Muscle layer of duodenum (tissue), 2 donors: ENCODE measurements at regions not wholly inside any gene's neighbourhood (a gene's known extent, or its start where the extent isn't known, plus 50 kb on each side); places are given as distances from the start of the nearest gene placed in this dataset.
"Not testable (repeated sequence)": the region's sequence is repeated elsewhere in the genome, so short reads cannot be mapped to it uniquely, and the experiment has no call there.

ENCODE experiments used
- H3K27ac ChIP-seq: one replicate; pipeline ENCODE4 v1.7.0; 2013; ENCODE audit warnings: mild to moderate bottlenecking, low read length
- H3K27me3 ChIP-seq: one replicate; pipeline ENCODE4 v1.7.0; 2013; ENCODE audit warnings: low read depth, mild to moderate bottlenecking, control low read depth, low read length
- H3K36me3 ChIP-seq, 2 donors: one replicate each; pipeline ENCODE4 v1.7.0; 2013; ENCODE audit warnings: low read length in 2 of 2, control low read depth in 1 of 2, mild to moderate bottlenecking in 1 of 2; ENCODE audit not compliant: insufficient read depth in 2 of 2, control insufficient read depth in 1 of 2
- H3K4me1 ChIP-seq, 2 donors: one replicate each; pipeline ENCODE4 v1.7.0; 2013; ENCODE audit warnings: low read length in 2 of 2, mild to moderate bottlenecking in 2 of 2, control low read depth in 1 of 2, moderate library complexity in 1 of 2; ENCODE audit not compliant: insufficient read depth in 2 of 2, control insufficient read depth in 1 of 2
- H3K4me3 ChIP-seq, 2 donors: one replicate each; pipeline ENCODE4 v1.7.0; 2013; ENCODE audit warnings: low read length in 2 of 2, low read depth in 1 of 2, mild to moderate bottlenecking in 1 of 2
- H3K9me3 ChIP-seq, 2 donors: one replicate each; pipeline ENCODE4 v1.7.0; 2013; ENCODE audit warnings: low read length in 2 of 2, control low read depth in 1 of 2, mild to moderate bottlenecking in 1 of 2; ENCODE audit not compliant: control insufficient read depth in 1 of 2
- donor health status: healthy.

DNA sequence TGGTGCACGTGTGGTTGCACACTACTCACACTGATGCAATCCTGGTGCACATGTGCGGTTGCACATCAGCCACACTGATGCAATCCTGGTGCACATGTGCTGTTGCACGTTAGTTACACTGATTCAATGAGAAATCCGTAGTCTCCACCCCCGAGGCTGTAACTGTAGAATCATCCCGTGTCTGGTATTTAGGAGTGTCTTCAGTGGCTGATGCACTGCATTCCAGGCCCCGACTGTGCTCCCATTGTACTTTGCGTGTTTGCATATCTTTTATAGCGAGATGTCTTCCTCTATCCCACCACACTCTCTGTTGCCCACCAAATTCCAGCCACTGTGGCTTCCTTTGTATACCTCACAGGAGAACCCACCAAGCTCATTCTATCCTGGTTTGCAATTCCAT lies 87.8 kb upstream of the MTHFD1L start:
- no peaks in the 10 kb centered on the region for H3K27me3 ChIP-seq
- no peak overlapping the region for H3K27ac ChIP-seq
- H3K4me3 ChIP-seq, result no peak overlapping the region
- H3K9me3 ChIP-seq, result peaks cover 0 to 5% of the 10 kb centered on the region in 2 donors
- H3K4me1 ChIP-seq, result no peaks in the 10 kb centered on the region
- H3K36me3 ChIP-seq, result no peaks in the 10 kb centered on the region

DNA sequence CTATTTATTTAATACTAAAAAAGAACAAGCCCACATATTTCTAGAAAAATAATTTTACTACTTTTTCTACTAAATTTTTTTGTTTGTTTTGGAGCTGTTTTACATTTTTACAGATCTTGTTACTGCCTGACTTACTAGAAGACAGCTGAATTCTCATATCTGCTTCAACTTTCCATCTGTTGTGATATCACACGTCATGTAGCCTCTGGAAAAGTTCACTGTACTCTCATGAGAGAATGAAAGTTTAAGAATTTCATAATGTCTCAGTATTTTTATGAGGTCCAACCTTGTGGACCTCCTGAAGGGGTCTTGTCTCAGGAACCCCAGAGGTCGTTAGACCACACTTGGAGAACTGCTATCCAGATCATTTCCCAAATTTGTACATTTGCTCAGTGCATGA lies 81.7 kb upstream of the MTHFD1L start:
- no peaks in the 10 kb centered on the region for H3K9me3 ChIP-seq
- no peak overlapping the region for H3K4me3 ChIP-seq
- no peaks in the 10 kb centered on the region for H3K4me1 ChIP-seq
- no peaks in the 10 kb centered on the region for H3K27me3 ChIP-seq
- H3K36me3 ChIP-seq, result peaks cover 0 to 4% of the 10 kb centered on the region in 2 donors
- H3K27ac ChIP-seq, result no peak overlapping the region

DNA sequence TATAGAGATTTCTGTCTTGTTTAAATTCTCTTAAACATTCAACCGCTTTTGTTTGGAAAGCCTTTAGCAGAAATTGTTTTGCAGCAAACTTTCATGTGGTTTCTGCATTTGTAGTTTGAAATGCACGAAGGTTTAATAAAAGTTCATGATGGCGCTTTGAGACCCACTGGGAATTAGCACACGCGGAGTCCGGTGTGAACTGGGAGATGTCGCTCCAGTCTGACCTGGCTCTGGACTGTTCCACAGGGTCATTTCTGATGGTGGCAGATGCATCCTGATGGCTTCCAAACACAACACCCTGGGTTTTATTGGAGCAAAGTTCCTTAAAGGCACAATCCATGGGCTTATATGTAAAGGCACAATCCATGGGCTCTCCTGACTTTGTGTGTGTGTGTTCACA lies 78.1 kb upstream of the MTHFD1L start:
- H3K9me3 ChIP-seq, result no peaks in the 10 kb centered on the region
- peaks cover 0 to 4% of the 10 kb centered on the region in 2 donors for H3K36me3 ChIP-seq
- H3K4me1 ChIP-seq, result no peaks in the 10 kb centered on the region
- H3K27me3 ChIP-seq, result no peaks in the 10 kb centered on the region
- H3K27ac ChIP-seq, result no peak overlapping the region
- no peak overlapping the region for H3K4me3 ChIP-seq

DNA sequence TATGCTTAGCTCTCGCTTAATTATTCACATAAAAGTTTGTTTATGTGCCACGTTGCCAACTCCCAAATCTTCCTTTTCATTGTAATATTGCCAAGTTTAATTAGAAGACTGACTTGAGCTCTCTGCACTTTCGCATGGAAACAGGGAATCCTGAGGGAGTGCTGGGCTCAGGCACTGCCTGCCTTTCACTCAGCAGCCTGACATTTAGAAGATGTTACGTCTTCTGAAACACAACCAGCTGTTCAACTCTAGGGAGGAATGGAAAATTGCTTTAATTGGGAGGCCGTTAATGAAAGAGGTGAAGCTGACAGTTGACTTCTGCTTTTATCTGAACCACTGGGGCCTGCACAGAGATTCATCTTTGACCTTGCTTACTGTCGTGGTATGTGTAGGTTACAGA lies 77.4 kb upstream of the MTHFD1L start:
- Histone ChIP-seq H3K4me1 (no peaks in the 10 kb centered on the region), H3K9me3 (no peaks in the 10 kb centered on the region), H3K36me3 (peaks cover 0 to 4% of the 10 kb centered on the region in 2 donors), H3K4me3 (no peak overlapping the region), H3K27ac (no peak overlapping the region), H3K27me3 (no peaks in the 10 kb centered on the region)

DNA sequence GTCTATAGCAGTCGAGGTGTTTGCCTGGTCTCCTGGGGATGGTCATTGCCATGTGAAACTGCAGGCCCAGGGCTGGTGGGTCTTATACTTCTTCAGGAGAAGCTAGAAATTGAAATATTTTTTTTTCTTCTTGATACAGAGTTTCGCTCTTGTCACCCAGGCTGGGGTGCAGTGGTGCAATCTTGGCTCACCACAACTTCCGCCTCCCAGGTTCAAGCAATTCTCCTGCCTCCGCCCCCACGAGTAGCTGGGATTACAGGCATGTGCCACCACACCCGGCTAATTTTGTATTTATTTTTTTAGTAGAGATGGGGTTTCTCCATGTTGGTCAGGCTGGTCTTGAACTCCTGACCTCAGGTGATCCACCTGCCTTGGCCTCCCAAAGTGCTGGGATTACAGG lies 75.6 kb upstream of the MTHFD1L start:
- not testable (repeated sequence) for H3K27ac ChIP-seq, H3K9me3 ChIP-seq, H3K36me3 ChIP-seq, H3K27me3 ChIP-seq, H3K4me3 ChIP-seq, H3K4me1 ChIP-seq

DNA sequence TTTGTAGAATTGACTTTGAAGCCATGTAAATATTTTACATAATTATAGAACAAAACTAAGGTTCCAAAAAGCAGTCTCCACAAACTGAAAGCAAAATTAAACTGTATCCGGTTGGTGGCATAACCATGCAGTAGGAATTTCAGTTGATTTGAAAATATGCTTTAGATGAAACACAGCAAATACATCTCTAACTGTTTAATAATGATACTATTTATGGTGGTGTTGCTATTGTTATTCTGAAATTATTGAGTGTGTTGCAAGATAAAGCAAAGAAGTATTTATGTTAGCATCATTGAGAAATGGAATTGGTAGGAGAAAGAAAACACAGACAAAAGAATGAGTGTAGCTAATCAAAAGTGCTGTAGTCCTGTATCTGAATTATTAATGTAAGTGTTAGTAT lies 73.8 kb upstream of the MTHFD1L start:
- H3K27ac ChIP-seq, result no peak overlapping the region
- H3K9me3 ChIP-seq, result no peaks in the 10 kb centered on the region
- no peaks in the 10 kb centered on the region for H3K4me1 ChIP-seq

DNA sequence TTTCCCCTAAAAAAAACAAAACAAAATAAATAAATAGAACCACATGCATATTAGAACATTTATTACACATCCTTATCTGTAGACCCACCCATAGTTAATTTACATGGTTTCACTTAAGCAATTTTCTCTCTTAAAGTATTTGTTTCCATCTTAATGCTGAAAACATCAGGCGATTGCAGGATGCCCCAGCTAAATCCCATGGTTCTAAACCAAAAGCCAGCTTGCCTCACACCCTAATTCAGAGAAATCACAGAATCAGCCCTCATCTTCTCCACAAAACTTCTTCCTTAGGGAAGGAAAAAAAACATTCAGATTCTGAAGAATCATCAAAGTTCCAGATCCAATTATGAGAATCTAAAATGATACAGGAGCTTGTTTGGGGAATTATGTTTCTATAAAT lies 67.6 kb upstream of the MTHFD1L start:
- no peak overlapping the region for H3K4me3 ChIP-seq
- H3K27ac ChIP-seq, result no peak overlapping the region
- H3K9me3 ChIP-seq, result no peaks in the 10 kb centered on the region
- H3K27me3 ChIP-seq, result no peaks in the 10 kb centered on the region
- peaks cover 0 to 4% of the 10 kb centered on the region in 2 donors for H3K36me3 ChIP-seq
- H3K4me1 ChIP-seq, result no peaks in the 10 kb centered on the region

More for the DNA sequence above, 73.8 kb upstream of the MTHFD1L start:
- H3K27me3 ChIP-seq, result no peaks in the 10 kb centered on the region
- no peak overlapping the region for H3K4me3 ChIP-seq
- H3K36me3 ChIP-seq, result peaks cover 0 to 4% of the 10 kb centered on the region in 2 donors

DNA sequence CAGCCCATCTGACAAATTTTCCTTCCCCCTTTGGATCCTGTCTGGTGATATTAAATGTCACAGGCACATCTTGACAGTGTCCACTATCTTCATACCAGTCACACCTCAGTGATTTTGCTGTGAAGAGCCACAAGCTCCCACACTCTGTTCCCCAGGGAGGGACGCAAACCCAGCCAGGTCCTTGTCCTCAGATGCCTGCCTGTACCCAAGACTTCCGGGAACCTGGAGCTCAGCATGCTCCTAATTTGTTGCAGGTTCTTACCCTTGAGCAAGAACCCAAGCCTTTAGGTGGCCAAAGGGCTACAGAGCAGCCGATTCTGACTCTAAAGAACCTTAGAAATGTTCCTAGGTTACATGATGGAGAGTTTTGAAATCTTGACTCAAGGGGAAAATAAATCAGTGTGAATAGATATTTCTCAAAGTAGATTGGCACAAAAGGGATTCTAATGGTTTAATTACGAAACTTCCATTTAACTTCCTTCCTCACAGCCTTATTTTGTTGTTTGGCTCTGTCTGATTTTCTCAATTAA lies 66.2 kb upstream of the MTHFD1L start:
- no peaks in the 10 kb centered on the region for H3K4me1 ChIP-seq
- H3K9me3 ChIP-seq, result no peaks in the 10 kb centered on the region
- peaks cover 0 to 4% of the 10 kb centered on the region in 2 donors for H3K36me3 ChIP-seq
- H3K27me3 ChIP-seq, result no peaks in the 10 kb centered on the region
- no peak overlapping the region for H3K27ac ChIP-seq
- no peak overlapping the region for H3K4me3 ChIP-seq

DNA sequence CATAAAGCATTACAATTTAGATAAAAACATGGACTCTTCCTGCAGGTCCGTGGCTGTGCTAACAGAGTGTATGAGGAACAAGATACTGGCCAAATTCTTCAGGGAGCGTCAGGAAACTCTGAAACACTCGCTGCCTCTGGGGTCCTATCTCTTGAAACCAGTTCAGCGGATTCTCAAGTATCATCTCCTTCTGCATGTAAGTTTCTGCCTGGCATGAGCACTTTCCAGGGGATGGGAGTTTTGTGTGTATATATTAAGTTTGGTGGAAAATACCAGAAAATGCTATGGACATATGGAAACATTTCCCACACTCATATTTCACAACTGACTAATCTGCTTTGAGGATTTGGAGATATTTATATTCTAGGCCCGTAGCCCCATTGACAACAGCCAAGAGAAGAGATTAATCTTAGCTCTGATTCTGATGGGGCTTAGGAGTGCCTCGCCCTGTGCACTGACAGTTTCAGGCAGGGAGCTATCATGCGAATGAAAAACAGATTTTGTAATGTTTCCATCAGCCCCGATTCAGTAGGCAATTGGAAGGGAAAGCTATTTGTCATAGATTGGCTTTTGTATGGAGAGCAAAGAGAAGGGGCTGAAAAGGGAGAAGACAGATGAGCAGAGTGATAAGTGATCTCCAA lies 64.7 kb upstream of the MTHFD1L start:
- no peaks in the 10 kb centered on the region for H3K4me1 ChIP-seq
- H3K4me3 ChIP-seq, result no peak overlapping the region
- no peak overlapping the region for H3K27ac ChIP-seq
- H3K27me3 ChIP-seq, result no peaks in the 10 kb centered on the region
- peaks cover 2 to 4% of the 10 kb centered on the region in 2 donors for H3K36me3 ChIP-seq
- H3K9me3 ChIP-seq, result no peaks in the 10 kb centered on the region

DNA sequence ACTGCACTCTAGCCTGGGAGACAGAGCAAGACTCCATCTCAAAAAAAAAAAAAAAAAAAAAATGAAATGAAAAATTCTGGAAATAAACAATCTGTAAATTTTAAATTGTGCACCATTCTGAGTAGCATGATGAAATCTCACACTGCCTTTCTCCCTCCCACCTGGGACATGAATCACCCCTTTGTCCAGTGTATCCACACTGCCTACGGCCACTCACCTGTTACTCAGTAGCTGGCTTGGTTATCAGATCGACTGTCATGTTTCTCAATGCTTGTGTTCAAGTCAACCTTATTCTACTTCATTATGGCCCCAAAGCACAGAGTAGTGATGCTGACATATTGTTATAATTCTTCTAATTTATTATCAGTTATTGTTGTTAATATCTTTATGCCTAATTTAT lies 58.7 kb upstream of the MTHFD1L start:
- H3K36me3 ChIP-seq, result peaks cover 0 to 6% of the 10 kb centered on the region in 2 donors
- no peaks in the 10 kb centered on the region for H3K9me3 ChIP-seq
- H3K4me1 ChIP-seq, result no peaks in the 10 kb centered on the region
- no peak overlapping the region for H3K27ac ChIP-seq
- no peaks in the 10 kb centered on the region for H3K27me3 ChIP-seq
- no peak overlapping the region for H3K4me3 ChIP-seq

DNA sequence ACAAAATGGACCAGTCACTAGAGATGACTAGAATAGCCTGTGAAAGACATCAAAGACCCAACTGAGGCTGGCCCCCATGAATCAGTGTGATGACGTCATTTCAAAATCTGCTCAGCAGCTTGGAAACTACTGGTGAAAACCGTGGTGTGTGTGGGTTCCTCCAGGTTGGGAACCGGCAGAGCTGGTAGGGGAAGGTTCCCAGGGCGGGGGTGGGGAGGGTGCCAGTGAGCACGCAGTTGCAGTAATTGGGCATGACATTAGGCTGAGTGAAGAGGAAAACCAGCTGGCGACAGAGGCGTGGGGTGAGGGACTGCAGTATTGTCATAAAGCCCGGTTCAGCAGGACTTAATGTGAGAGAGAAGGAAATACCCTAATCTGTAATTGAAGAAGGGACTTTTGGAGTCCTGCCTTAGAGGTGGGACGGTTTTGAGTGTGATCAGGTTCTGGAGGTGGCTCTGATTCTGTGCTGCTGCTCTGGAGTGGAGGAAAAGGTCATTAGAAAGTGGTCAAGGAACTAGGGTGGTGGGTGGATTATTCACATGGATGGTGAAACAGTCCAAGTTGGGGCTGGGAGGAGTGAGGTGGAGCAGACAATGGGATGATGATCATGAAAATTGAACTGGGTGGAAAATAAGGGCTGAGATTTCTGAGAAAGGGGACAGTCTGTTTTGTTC lies 52.0 kb upstream of the MTHFD1L start:
- H3K4me1 ChIP-seq, result no peaks in the 10 kb centered on the region
- no peaks in the 10 kb centered on the region for H3K27me3 ChIP-seq
- peak overlapping the region; percentile 35 for H3K27ac ChIP-seq
- H3K36me3 ChIP-seq, result no peaks in the 10 kb centered on the region
- no peaks in the 10 kb centered on the region for H3K9me3 ChIP-seq
- H3K4me3 ChIP-seq, result no peak overlapping the region

DNA sequence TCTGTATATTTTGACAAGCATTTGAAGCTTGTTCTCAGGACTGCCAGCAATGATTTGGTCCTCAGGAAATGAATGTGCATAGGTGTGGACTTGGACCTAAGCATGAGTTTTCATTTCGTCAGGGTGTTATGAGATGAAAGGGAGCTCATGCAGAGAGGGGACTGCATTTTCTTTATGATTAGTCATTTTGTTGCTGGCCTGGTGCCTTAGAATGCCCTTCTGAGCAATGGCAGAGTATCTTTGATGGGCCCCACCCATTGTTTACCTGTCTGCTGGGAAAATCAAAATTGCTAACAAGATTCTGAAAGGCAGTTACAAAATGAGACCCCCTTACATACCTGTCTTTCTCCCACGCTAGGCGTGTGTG lies 51.5 kb upstream of the MTHFD1L start:
- Histone ChIP-seq H3K4me3 (no peak overlapping the region), H3K4me1 (no peaks in the 10 kb centered on the region), H3K27me3 (no peaks in the 10 kb centered on the region), H3K9me3 (no peaks in the 10 kb centered on the region), H3K36me3 (no peaks in the 10 kb centered on the region), H3K27ac (no peak overlapping the region)
